Tibial artery (tissue), 4 donors: ENCODE measurements at regions not wholly inside any gene's neighbourhood (a gene's known extent, or its start where the extent isn't known, plus 50 kb on each side); places are given as distances from the start of the nearest gene placed in this dataset.
"Not testable (repeated sequence)": the region's sequence is repeated elsewhere in the genome, so short reads cannot be mapped to it uniquely, and the experiment has no call there.

Experiments
- DNase-seq, 2 donors: peaks; one replicate each; pipeline ENCODE4 v3.0.0-alpha.2; 2019
- H3K27ac ChIP-seq, 2 donors: fragments of 200-600 bp; sonication (generic) in 1 of 2; 1 replicate in 1 of 2; 2 replicates in 1 of 2; pipeline ENCODE4 v1.5.1; 2018 to 2019; ENCODE audit warnings: mild to moderate bottlenecking in 1 of 2
- H3K27me3 ChIP-seq, 2 donors: fragments of 200-600 bp; sonication (generic) in 1 of 2; one replicate each; pipeline versions ENCODE4 v1.5.1 to v1.6.0; 2016 to 2019
- H3K36me3 ChIP-seq, 3 donors: fragments of 200-600 bp; sonication (generic) in 2 of 3; one replicate each; pipeline ENCODE4 v1.5.1; 2016 to 2019; ENCODE audit warnings: mild to moderate bottlenecking in 2 of 3
- H3K4me1 ChIP-seq, 4 donors: fragments of 200-600 bp; sonication (generic) in 2 of 4; 1 replicate in 3 of 4; 2 replicates in 1 of 4; pipeline ENCODE4 v1.5.1; 2016 to 2019
- H3K4me3 ChIP-seq, 2 donors: fragments of 200-600 bp; sonication (generic) in 1 of 2; 1 replicate in 1 of 2; 2 replicates in 1 of 2; pipeline ENCODE4 v1.5.1; 2018 to 2019; ENCODE audit warnings: mild to moderate bottlenecking in 2 of 2
- H3K9me3 ChIP-seq, 3 donors: fragments of 200-600 bp; sonication (generic) in 1 of 3; one replicate each; pipeline ENCODE4 v1.5.1; 2016 to 2019
- intact Hi-C: fragments of 100-400 bp; cut with DNase I; formaldehyde crosslinking; loops from one replicate; pipeline ENCODE4 v1.15.0; 2023; ENCODE audit warnings: low total_unique reads
- TF ChIP-seq, protein P1 (sequence below), 2 experiments: fragments of 200-600 bp in 1 of 2; fragments of 450-650 bp in 1 of 2; IDR thresholded peaks; one replicate each; pipeline ENCODE4 v1.5.1; 2017 to 2019; ENCODE audit warnings: antibody characterized with exemption in 2 of 2, mild to moderate bottlenecking in 1 of 2, moderate library complexity in 1 of 2

DNA sequence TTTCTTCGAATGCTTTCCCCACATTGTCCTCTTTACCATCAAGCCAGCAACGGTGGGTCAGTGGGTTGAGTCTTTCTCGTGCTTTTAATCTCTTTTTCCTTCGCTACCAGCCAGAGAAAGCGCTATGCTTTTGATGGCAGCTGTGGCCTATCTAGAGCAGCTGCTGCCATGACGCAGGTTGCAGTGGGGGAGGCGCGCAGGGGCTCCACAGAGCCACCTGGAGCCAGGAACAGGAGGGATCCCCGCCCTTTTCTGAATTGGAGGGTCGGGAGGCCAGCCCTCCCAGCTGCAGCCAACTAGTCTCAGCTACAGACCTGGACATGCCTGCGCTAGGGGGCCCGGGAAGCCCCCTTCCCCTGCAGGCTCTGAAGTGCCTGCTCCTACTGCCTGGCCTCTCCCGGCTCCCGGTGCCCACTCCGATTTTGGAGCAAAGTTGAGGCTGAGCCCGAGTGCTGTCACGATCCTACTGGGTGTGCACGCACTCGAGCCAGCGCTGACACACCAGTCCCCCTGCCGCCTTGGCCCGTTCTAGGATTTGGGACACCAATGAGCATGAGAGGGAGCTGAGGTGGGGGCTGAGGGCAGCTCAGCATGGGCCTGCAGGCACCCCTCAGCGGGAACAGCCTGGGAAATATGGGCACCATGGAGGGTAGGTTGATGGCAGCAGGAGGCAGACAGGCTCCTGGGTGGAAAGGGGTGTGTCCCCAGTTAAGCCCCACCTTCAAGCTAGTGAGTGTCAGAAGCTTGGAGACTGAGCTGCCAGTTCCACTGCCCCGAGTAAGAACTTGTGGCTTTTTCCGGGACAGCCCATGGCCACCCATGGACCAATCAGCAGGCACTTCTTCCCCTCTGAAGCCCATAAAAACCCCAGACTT lies 784.2 kb downstream of the SLC6A15 start:
- no peaks in the 10 kb centered on the region for H3K36me3 ChIP-seq
- no peak for DNase-seq
- H3K9me3 ChIP-seq: no peaks in the 10 kb centered on the region
- intact Hi-C loops: no loop called here
- no peaks in the 10 kb centered on the region for H3K27me3 ChIP-seq
- no peak overlapping the region for H3K27ac ChIP-seq
- TF ChIP-seq, protein P1, sequence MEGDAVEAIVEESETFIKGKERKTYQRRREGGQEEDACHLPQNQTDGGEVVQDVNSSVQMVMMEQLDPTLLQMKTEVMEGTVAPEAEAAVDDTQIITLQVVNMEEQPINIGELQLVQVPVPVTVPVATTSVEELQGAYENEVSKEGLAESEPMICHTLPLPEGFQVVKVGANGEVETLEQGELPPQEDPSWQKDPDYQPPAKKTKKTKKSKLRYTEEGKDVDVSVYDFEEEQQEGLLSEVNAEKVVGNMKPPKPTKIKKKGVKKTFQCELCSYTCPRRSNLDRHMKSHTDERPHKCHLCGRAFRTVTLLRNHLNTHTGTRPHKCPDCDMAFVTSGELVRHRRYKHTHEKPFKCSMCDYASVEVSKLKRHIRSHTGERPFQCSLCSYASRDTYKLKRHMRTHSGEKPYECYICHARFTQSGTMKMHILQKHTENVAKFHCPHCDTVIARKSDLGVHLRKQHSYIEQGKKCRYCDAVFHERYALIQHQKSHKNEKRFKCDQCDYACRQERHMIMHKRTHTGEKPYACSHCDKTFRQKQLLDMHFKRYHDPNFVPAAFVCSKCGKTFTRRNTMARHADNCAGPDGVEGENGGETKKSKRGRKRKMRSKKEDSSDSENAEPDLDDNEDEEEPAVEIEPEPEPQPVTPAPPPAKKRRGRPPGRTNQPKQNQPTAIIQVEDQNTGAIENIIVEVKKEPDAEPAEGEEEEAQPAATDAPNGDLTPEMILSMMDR (IDR thresholded peaks at IDR 0.05): no peak
- no peaks in the 10 kb centered on the region for H3K4me1 ChIP-seq
- no peak overlapping the region for H3K4me3 ChIP-seq

DNA sequence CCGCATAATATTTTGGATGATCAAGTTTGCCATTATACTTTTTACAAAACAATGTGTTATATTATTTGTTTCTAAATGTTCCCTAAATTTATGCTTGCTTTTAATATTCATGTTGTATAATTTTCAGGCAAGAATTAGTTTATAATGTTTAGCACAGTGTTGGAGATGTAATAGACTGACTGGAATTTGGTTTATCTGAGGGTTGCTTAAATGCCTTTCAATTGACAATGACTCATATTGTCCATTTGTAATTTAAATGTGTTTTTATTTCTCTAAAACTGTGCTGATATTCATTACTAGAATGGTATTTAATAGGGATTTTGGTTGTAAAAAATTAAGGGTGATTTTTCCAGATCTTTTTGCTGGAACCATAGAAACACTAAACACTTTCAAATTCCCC lies 788.4 kb downstream of the SLC6A15 start:
- H3K4me1 ChIP-seq: no peaks in the 10 kb centered on the region
- H3K36me3 ChIP-seq: no peaks in the 10 kb centered on the region
- intact Hi-C loops: no loop called here
- H3K4me3 ChIP-seq: no peak overlapping the region
- no peak overlapping the region for H3K27ac ChIP-seq
- TF ChIP-seq, protein P1 (IDR thresholded peaks at IDR 0.05): no peak
- no peaks in the 10 kb centered on the region for H3K27me3 ChIP-seq
- no peaks in the 10 kb centered on the region for H3K9me3 ChIP-seq
- no peak for DNase-seq

DNA sequence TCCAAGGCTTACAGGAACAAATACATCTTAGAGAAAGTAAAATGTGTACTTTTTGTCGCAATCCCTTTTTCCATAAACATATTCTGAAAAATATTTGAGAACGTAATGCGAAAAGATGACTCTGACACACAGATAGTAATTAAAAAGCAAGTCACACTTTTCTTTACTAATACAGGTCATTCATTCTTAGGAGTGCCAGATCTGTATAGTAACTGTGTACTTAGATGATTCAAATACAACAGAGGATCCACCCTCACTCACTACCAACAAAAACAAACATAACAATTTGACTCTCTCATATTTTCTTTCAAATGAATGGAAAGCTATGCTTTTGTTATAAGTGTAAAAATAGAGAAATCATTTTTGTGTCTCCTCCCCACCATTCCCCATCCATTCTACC lies 795.4 kb downstream of the SLC6A15 start:
- no peak overlapping the region for H3K4me3 ChIP-seq
- no peak for DNase-seq
- no peak overlapping the region for H3K27ac ChIP-seq
- H3K36me3 ChIP-seq: no peaks in the 10 kb centered on the region
- TF ChIP-seq, protein P1 (IDR thresholded peaks at IDR 0.05): no peak
- intact Hi-C loops: no loop called here
- no peaks in the 10 kb centered on the region for H3K4me1 ChIP-seq
- H3K9me3 ChIP-seq: no peaks in the 10 kb centered on the region
- no peaks in the 10 kb centered on the region for H3K27me3 ChIP-seq

DNA sequence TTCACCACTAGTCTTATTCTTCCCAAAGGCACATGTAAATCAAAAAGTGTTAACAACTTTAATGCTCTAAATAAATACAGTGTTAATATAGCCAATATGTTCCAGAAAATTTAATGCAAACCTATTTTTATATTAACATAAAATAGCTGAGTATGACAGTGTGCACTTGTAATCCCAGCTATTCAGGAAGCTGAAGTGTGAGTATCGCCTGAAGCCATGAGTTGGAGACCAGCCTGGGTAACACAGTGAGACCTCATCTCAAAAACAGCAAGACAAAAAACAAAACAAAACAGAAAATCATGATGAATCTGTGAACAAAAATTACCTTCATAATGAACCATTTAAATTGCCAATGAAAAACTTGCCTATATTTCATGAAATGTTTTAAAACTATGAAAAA lies 798.9 kb downstream of the SLC6A15 start:
- no peak for DNase-seq
- TF ChIP-seq, protein P1 (IDR thresholded peaks at IDR 0.05): no peak
- no peak overlapping the region for H3K27ac ChIP-seq
- H3K4me3 ChIP-seq: no peak overlapping the region
- H3K27me3 ChIP-seq: no peaks in the 10 kb centered on the region
- no peaks in the 10 kb centered on the region for H3K9me3 ChIP-seq
- no peaks in the 10 kb centered on the region for H3K36me3 ChIP-seq
- no peaks in the 10 kb centered on the region for H3K4me1 ChIP-seq
- intact Hi-C loops: no loop called here

DNA sequence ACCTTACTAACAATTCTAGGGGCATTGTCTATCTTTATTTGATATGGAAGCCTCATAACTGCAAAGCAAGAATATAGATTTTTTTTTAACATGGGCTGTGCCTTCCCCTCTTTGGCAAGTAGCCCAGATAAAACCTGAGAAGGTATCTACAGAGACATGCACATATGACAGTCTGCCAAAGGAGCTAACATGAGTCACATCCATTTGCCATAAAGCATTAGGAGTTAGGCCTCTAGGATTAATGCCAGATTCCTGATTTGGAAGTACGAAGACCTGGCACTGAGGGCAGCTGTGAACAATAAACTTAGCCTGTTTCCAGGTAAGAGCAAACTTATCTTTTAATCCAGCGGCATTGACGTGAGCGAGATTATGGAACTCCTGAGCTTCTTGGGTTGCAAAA lies 808.7 kb downstream of the SLC6A15 start:
- H3K4me1 ChIP-seq, intact Hi-C loops, H3K27ac ChIP-seq, H3K36me3 ChIP-seq, DNase-seq, H3K27me3 ChIP-seq, H3K4me3 ChIP-seq: not testable (repeated sequence)
- H3K9me3 ChIP-seq: peaks cover 0 to 19% (median 17%) of the 10 kb centered on the region in 3 donors

DNA sequence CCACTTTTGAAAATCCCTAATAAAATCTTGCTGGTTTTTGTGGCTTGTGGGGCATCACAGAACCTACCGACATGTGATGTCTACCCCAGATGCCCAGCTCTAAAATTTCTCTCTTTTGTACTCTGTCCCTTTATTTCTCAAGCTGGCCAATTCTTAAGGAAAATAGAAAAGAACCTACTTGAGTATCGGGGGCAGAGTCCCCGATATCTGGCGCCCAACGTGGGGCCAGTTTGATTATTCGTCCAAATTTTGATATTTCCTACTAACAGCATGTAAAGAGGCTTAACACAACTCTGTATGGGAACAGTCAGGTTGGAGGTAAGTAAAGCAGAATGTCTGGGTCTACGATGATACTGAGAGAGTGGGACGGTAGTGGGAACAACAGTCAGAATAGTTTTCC lies 810.6 kb downstream of the SLC6A15 start:
- H3K9me3 ChIP-seq: peaks cover 0 to 24% (median 17%) of the 10 kb centered on the region in 3 donors
- H3K4me3 ChIP-seq, H3K27me3 ChIP-seq, DNase-seq, H3K4me1 ChIP-seq, H3K36me3 ChIP-seq, H3K27ac ChIP-seq, intact Hi-C loops: not testable (repeated sequence)

DNA sequence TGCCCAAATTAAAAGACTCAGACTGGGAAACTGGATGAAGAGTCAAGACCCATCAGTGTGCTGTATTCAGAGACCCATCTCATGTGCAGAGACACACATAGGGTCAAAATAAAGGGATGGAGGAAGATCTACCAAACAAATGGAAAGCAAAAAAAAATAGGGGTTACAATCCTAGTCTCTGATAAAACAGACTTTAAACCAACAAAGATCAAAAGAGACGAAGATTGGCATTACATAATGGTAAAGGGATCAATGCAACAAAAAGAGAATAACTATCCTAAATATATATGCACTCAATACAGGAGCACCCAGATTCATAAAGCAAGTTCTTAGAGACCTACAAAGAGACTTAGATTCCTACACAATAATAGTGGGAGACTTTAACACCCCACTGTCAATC lies 813.0 kb downstream of the SLC6A15 start:
- H3K4me3 ChIP-seq, H3K4me1 ChIP-seq, H3K27me3 ChIP-seq, DNase-seq, H3K36me3 ChIP-seq, H3K27ac ChIP-seq, intact Hi-C loops: not testable (repeated sequence)
- H3K9me3 ChIP-seq: peaks cover 0 to 24% (median 17%) of the 10 kb centered on the region in 3 donors
